Stomach (tissue), 4 donors: ENCODE measurements at regions not wholly inside any gene's neighbourhood (a gene's known extent, or its start where the extent isn't known, plus 50 kb on each side); places are given as distances from the start of the nearest gene placed in this dataset.

Experiments used
- EP300 ChIP-seq: sonication (generic); formaldehyde crosslinking; IDR thresholded peaks from one replicate; pipeline ENCODE4 v1.6.1; 2017; ENCODE audit warnings: antibody characterized with exemption
- POLR2A ChIP-seq, 4 donors: fragments of 450-650 bp; IDR thresholded peaks; one replicate each; pipeline ENCODE4 v1.6.1; 2016; ENCODE audit warnings: antibody characterized with exemption in 4 of 4, control low read depth in 2 of 4, mild to moderate bottlenecking in 1 of 4, moderate library complexity in 1 of 4

- TF ChIP-seq EP300: no peak
- no peak for TF ChIP-seq POLR2A (IDR thresholded peaks at IDR 0.05)
These were observed 162.2 kb upstream of the EGLN3 start for GRCh38 chr14:34113005-34113511.
